Activated CD8-positive, alpha-beta T cell treated with anti-CD3 and anti-CD28 coated beads, Interleukin-2, amount 10 ng/mL, durations not matched to agents 7 days and 5 days (primary cell): ENCODE measurements at regions not wholly inside any gene's neighbourhood (a gene's known extent, or its start where the extent isn't known, plus 50 kb on each side); places are given as distances from the start of the nearest gene placed in this dataset.
"Not testable (repeated sequence)": the region's sequence is repeated elsewhere in the genome, so short reads cannot be mapped to it uniquely, and the experiment has no call there.

Experiments used
- ATAC-seq: fragments of 150-1000 bp; cut with Tn5 transposase; one replicate; pipeline ENCODE4 v1.10.0; 2021; ENCODE audit warnings: moderate library complexity
- CTCF ChIA-PET: fragments of 350-600 bp; sonication (Branson Sonifier 250); formaldehyde crosslinking; loops from one replicate; lab custom pipeline; 2021; ENCODE audit warnings: antibody characterized with exemption; lab: Charles Lee
- POLR2A ChIA-PET: fragments of 350-600 bp; sonication (Branson Sonifier 250); formaldehyde crosslinking; loops from one replicate; lab custom pipeline; 2021; ENCODE audit warnings: antibody characterized with exemption; lab: Charles Lee
- DNase-seq: peaks from one replicate; pipeline ENCODE4 v3.0.0-alpha.2; 2020
- H3K27ac Mint-ChIP-seq: one replicate; pipeline ENCODE4 v1.8.0; 2021; ENCODE audit warnings: mild to moderate bottlenecking, mixed read lengths
- H3K27me3 Mint-ChIP-seq: one replicate; pipeline ENCODE4 v1.8.0; 2021; ENCODE audit warnings: low read depth, mixed read lengths
- H3K36me3 Mint-ChIP-seq: one replicate; pipeline ENCODE4 v1.8.0; 2021; ENCODE audit warnings: low read depth, mixed read lengths
- H3K4me1 Mint-ChIP-seq: one replicate; pipeline ENCODE4 v1.8.0; 2021; ENCODE audit warnings: low read depth, mixed read lengths
- H3K4me3 Mint-ChIP-seq: one replicate; pipeline ENCODE4 v1.8.0; 2021; ENCODE audit warnings: mild to moderate bottlenecking, mixed read lengths
- H3K9me3 Mint-ChIP-seq: one replicate; pipeline ENCODE4 v1.8.0; 2022; ENCODE audit warnings: mixed read lengths; ENCODE audit not compliant: insufficient read depth

GRCh38 chr13:50130123-50130946, 115.1 kb downstream of the KCNRG start:
- ATAC-seq (peak; percentile 37), DNase-seq (no peak)
- POLR2A ChIA-PET, result interaction anchor here (0.6 to 8.7 kb wide), 2 partner anchors 48 to 671 kb away, joined by 3 to 240 read pairs; no protein-coding TSS in a partner anchor
- no peak overlapping the region for H3K27ac Mint-ChIP-seq
- peaks cover 8% of the 10 kb centered on the region for H3K9me3 Mint-ChIP-seq
- peaks cover 10% of the 10 kb centered on the region for H3K36me3 Mint-ChIP-seq
- H3K27me3 Mint-ChIP-seq, result peaks cover 62% of the 10 kb centered on the region
- peak overlapping the region; percentile 71 for H3K4me3 Mint-ChIP-seq
- CTCF ChIA-PET, result interaction anchor here (1.0 to 8.3 kb wide), 5 partner anchors 46 to 785 kb away, joined by 3 to 89 read pairs (median 5); no protein-coding TSS in a partner anchor
- H3K4me1 Mint-ChIP-seq, result peaks cover 63% of the 10 kb centered on the region

- Mint-ChIP-seq H3K27me3 (peaks cover 71% of the 10 kb centered on the region), H3K36me3 (peaks cover 5% of the 10 kb centered on the region), H3K4me3 (peak overlapping the region; percentile 41), H3K27ac (no peak overlapping the region), H3K4me1 (peaks cover 52% of the 10 kb centered on the region), H3K9me3 (peaks cover 8% of the 10 kb centered on the region)
- CTCF ChIA-PET, result interaction anchor here (0.9 to 1.7 kb wide), 3 partner anchors 48 to 582 kb away, joined by 3 to 7 read pairs (median 3); no protein-coding TSS in a partner anchor
- ATAC-seq (no peak), DNase-seq (no peak)
- POLR2A ChIA-PET, result no interaction called here
Observed at GRCh38 chr13:50131920-50132903, 117.0 kb downstream of the KCNRG start.

GRCh38 chr13:50132904-50133357, 117.7 kb downstream of the KCNRG start:
- CTCF ChIA-PET, result interaction anchor here (1.2 kb wide), 1 partner anchor 57 kb away, joined by 3 read pairs; no protein-coding TSS in a partner anchor
- ATAC-seq (no peak), DNase-seq (no peak)
- Mint-ChIP-seq H3K27me3 (peaks cover 71% of the 10 kb centered on the region), H3K27ac (no peak overlapping the region), H3K9me3 (peaks cover 8% of the 10 kb centered on the region), H3K36me3 (peaks cover 3% of the 10 kb centered on the region), H3K4me3 (peak overlapping the region; percentile 41), H3K4me1 (peaks cover 46% of the 10 kb centered on the region)
- POLR2A ChIA-PET, result no interaction called here

GRCh38 chr13:50133358-50133953, 118.2 kb downstream of the KCNRG start:
- Mint-ChIP-seq H3K27ac (no peak overlapping the region), H3K36me3 (peaks cover 3% of the 10 kb centered on the region), H3K27me3 (peaks cover 71% of the 10 kb centered on the region), H3K4me3 (no peak overlapping the region), H3K4me1 (peaks cover 42% of the 10 kb centered on the region), H3K9me3 (peaks cover 8% of the 10 kb centered on the region)
- no peak for DNase-seq
- ATAC-seq, result no peak
- ChIA-PET CTCF (no interaction called here), POLR2A (no interaction called here)

GRCh38 chr13:50136226-50136625, 121.0 kb downstream of the KCNRG start:
- ATAC-seq (no peak), DNase-seq (no peak)
- ChIA-PET POLR2A (no interaction called here), CTCF (no interaction called here)
- H3K4me1 Mint-ChIP-seq, result peaks cover 22% of the 10 kb centered on the region
- H3K4me3 Mint-ChIP-seq, result no peak overlapping the region
- H3K27ac Mint-ChIP-seq, result no peak overlapping the region
- H3K27me3 Mint-ChIP-seq, result peaks cover 50% of the 10 kb centered on the region
- H3K9me3 Mint-ChIP-seq, result peaks cover 8% of the 10 kb centered on the region
- peaks cover 3% of the 10 kb centered on the region for H3K36me3 Mint-ChIP-seq

- peaks cover 50% of the 10 kb centered on the region for H3K27me3 Mint-ChIP-seq
- no peak overlapping the region for H3K4me3 Mint-ChIP-seq
Observed at GRCh38 chr13:50136678-50137077, 121.4 kb downstream of the KCNRG start.

GRCh38 chr13:50139435-50139934, 124.2 kb downstream of the KCNRG start:
- ATAC-seq, H3K27ac Mint-ChIP-seq, CTCF ChIA-PET, DNase-seq, H3K9me3 Mint-ChIP-seq, H3K36me3 Mint-ChIP-seq, H3K4me1 Mint-ChIP-seq, H3K4me3 Mint-ChIP-seq, POLR2A ChIA-PET: not testable (repeated sequence)
- H3K27me3 Mint-ChIP-seq, result peaks cover 25% of the 10 kb centered on the region

More at GRCh38 chr13:50136678-50137077, 121.4 kb downstream of the KCNRG start:
- Mint-ChIP-seq H3K27ac (no peak overlapping the region), H3K9me3 (peaks cover 8% of the 10 kb centered on the region), H3K4me1 (peaks cover 18% of the 10 kb centered on the region), H3K36me3 (peaks cover 3% of the 10 kb centered on the region)
- POLR2A ChIA-PET, result no interaction called here
- CTCF ChIA-PET, result no interaction called here
- ATAC-seq (no peak), DNase-seq (no peak)

- Mint-ChIP-seq H3K36me3 (no peaks in the 10 kb centered on the region), H3K9me3 (no peaks in the 10 kb centered on the region), H3K27ac (no peak overlapping the region), H3K4me3 (no peak overlapping the region), H3K4me1 (peaks cover 6% of the 10 kb centered on the region), H3K27me3 (peaks cover 20% of the 10 kb centered on the region)
- DNase-seq (no peak), ATAC-seq (no peak)
- CTCF ChIA-PET, result no interaction called here
- POLR2A ChIA-PET, result no interaction called here
Observed at GRCh38 chr13:50140153-50140552, 124.9 kb downstream of the KCNRG start.

- H3K4me1 Mint-ChIP-seq, result peaks cover 6% of the 10 kb centered on the region
- H3K4me3 Mint-ChIP-seq, result no peak overlapping the region
- H3K9me3 Mint-ChIP-seq, result no peaks in the 10 kb centered on the region
- H3K36me3 Mint-ChIP-seq, result no peaks in the 10 kb centered on the region
- CTCF ChIA-PET, result interaction anchor here (1.2 kb wide), 1 partner anchor 9 kb away, joined by 3 read pairs; no protein-coding TSS in a partner anchor
- POLR2A ChIA-PET, result no interaction called here
- no peak for ATAC-seq
- peaks cover 16% of the 10 kb centered on the region for H3K27me3 Mint-ChIP-seq
- H3K27ac Mint-ChIP-seq, result no peak overlapping the region
- DNase-seq, result no peak
Observed at GRCh38 chr13:50140581-50141374, 125.5 kb downstream of the KCNRG start.

- no peak for ATAC-seq
- CTCF ChIA-PET, result interaction anchor here (1.2 kb wide), 1 partner anchor 8 kb away, joined by 3 read pairs; no protein-coding TSS in a partner anchor
- POLR2A ChIA-PET, result no interaction called here
- H3K36me3 Mint-ChIP-seq, result no peaks in the 10 kb centered on the region
- no peak overlapping the region for H3K4me3 Mint-ChIP-seq
- no peaks in the 10 kb centered on the region for H3K9me3 Mint-ChIP-seq
- H3K27me3 Mint-ChIP-seq, result peaks cover 12% of the 10 kb centered on the region
- H3K4me1 Mint-ChIP-seq, result peaks cover 6% of the 10 kb centered on the region
- H3K27ac Mint-ChIP-seq, result no peak overlapping the region
- no peak for DNase-seq
Observed at GRCh38 chr13:50141375-50141975, 126.2 kb downstream of the KCNRG start.
